ENCODE measurements at regions not wholly inside any gene's neighbourhood (a gene's known extent, or its start where the extent isn't known, plus 50 kb on each side); places are given as distances from the start of the nearest gene placed in this dataset.

DNA sequence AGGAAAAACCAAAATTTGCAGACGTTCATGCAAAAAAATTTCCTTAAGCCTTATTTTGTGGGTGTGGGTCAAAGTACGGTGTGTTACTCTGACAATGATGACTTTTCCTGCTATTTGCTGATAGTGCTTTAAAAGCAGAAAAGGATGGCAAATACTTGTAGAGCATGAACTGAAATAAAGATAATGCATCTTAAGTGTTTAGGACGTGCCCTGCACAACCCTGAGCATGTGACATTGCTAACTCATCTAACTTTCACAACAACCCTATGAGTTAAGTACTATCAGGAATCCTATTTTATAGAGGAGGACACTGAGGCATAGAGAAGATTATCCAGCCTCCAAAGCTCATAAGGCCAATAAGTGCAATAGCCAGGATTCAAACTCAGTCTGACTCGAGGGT lies 143.3 kb downstream of the RNF152 start:
- Histone ChIP-seq H3K36me3 (ENCODE audit: control insufficient read depth in 4 of 4, insufficient read depth in 3 of 4, low read depth in 1 of 4, low read length in 3 of 4) (no peaks in the 10 kb centered on the region), H3K4me1 (ENCODE audit: control insufficient read depth in 4 of 4, insufficient read depth in 4 of 4, low read length in 3 of 4) (peaks cover 0 to 9% (median 2%) of the 10 kb centered on the region in 4 donors), H3K27ac (ENCODE audit: low read depth in 1 of 2, low read length in 2 of 2) (no peak overlapping the region), H3K9ac (ENCODE audit: low read depth in 1 of 2, low read length in 2 of 2) (no peak overlapping the region), H3K9me3 (ENCODE audit: control insufficient read depth in 4 of 4, low read length in 3 of 4) (no peaks in the 10 kb centered on the region), H3K4me3 (ENCODE audit: low read depth in 1 of 3, low read length in 3 of 3) (no peak overlapping the region), H3K27me3 (ENCODE audit: control insufficient read depth in 4 of 4, insufficient read depth in 4 of 4, low read length in 3 of 4) (no peaks in the 10 kb centered on the region)
- 89% methylated on average over 4 of the region's 4 CpGs for WGBS
- TF ChIP-seq HNF4A (conservative IDR thresholded peaks at IDR 0.05) (no peak), GABPA (IDR thresholded peaks at IDR 0.05 in 1 of 2, conservative IDR thresholded peaks at IDR 0.05 in 1 of 2) (no peak), FOXA1 (IDR thresholded peaks at IDR 0.05) (no peak), RXRA (IDR thresholded peaks at IDR 0.05) (no peak), EGR1 (IDR thresholded peaks at IDR 0.05; ENCODE audit: low read depth in 2 of 2) (no peak), NR2F2 (IDR thresholded peaks at IDR 0.05) (no peak), FOXA2 (IDR thresholded peaks at IDR 0.05) (no peak), JUND (IDR thresholded peaks at IDR 0.05) (no peak), SP1 (IDR thresholded peaks at IDR 0.05) (no peak), HNF4G (IDR thresholded peaks at IDR 0.05) (no peak)
- TF ChIP-seq, protein P1, sequence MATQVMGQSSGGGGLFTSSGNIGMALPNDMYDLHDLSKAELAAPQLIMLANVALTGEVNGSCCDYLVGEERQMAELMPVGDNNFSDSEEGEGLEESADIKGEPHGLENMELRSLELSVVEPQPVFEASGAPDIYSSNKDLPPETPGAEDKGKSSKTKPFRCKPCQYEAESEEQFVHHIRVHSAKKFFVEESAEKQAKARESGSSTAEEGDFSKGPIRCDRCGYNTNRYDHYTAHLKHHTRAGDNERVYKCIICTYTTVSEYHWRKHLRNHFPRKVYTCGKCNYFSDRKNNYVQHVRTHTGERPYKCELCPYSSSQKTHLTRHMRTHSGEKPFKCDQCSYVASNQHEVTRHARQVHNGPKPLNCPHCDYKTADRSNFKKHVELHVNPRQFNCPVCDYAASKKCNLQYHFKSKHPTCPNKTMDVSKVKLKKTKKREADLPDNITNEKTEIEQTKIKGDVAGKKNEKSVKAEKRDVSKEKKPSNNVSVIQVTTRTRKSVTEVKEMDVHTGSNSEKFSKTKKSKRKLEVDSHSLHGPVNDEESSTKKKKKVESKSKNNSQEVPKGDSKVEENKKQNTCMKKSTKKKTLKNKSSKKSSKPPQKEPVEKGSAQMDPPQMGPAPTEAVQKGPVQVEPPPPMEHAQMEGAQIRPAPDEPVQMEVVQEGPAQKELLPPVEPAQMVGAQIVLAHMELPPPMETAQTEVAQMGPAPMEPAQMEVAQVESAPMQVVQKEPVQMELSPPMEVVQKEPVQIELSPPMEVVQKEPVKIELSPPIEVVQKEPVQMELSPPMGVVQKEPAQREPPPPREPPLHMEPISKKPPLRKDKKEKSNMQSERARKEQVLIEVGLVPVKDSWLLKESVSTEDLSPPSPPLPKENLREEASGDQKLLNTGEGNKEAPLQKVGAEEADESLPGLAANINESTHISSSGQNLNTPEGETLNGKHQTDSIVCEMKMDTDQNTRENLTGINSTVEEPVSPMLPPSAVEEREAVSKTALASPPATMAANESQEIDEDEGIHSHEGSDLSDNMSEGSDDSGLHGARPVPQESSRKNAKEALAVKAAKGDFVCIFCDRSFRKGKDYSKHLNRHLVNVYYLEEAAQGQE (IDR thresholded peaks at IDR 0.05) = no peak
- TF ChIP-seq, protein P2, sequence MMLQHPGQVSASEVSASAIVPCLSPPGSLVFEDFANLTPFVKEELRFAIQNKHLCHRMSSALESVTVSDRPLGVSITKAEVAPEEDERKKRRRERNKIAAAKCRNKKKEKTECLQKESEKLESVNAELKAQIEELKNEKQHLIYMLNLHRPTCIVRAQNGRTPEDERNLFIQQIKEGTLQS (IDR thresholded peaks at IDR 0.05) = no peak
- TF ChIP-seq, protein P3, sequence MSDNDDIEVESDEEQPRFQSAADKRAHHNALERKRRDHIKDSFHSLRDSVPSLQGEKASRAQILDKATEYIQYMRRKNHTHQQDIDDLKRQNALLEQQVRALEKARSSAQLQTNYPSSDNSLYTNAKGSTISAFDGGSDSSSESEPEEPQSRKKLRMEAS (IDR thresholded peaks at IDR 0.05) = no peak
- no peak for DNase-seq (ENCODE audit: low spot score)

DNA sequence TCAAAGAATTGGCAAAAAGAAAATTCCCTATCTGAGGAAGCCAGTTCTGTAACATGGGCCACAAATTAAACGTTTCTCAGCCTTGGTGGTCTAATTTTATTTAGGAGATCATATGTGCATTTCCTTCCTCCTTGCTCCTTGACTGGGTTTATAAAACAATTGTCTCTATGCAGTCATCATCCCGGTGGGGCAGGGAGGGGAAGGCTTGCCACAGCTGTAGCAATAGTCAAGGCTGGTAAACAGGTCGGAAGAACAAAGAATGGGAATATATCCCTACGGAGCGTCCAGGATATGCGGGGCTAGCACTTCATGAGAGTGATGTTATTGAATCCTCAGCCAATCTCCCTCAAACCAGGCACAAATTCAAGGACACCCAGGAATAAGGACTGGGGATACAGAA lies 143.8 kb downstream of the RNF152 start:
- Histone ChIP-seq H3K36me3 (ENCODE audit: control insufficient read depth in 4 of 4, insufficient read depth in 3 of 4, low read depth in 1 of 4, low read length in 3 of 4) (no peaks in the 10 kb centered on the region), H3K9ac (ENCODE audit: low read depth in 1 of 2, low read length in 2 of 2) (no peak overlapping the region), H3K9me3 (ENCODE audit: control insufficient read depth in 4 of 4, low read length in 3 of 4) (no peaks in the 10 kb centered on the region), H3K4me1 (ENCODE audit: control insufficient read depth in 4 of 4, insufficient read depth in 4 of 4, low read length in 3 of 4) (peaks cover 0 to 4% (median 2%) of the 10 kb centered on the region in 4 donors), H3K27ac (ENCODE audit: low read depth in 1 of 2, low read length in 2 of 2) (no peak overlapping the region), H3K27me3 (ENCODE audit: control insufficient read depth in 4 of 4, insufficient read depth in 4 of 4, low read length in 3 of 4) (no peaks in the 10 kb centered on the region), H3K4me3 (ENCODE audit: low read depth in 1 of 3, low read length in 3 of 3) (no peak overlapping the region)
- TF ChIP-seq EGR1 (IDR thresholded peaks at IDR 0.05; ENCODE audit: low read depth in 2 of 2) = no peak
- TF ChIP-seq, protein P2 (IDR thresholded peaks at IDR 0.05) = no peak
- TF ChIP-seq NR2F2 (IDR thresholded peaks at IDR 0.05) = no peak
- TF ChIP-seq, protein P4, sequence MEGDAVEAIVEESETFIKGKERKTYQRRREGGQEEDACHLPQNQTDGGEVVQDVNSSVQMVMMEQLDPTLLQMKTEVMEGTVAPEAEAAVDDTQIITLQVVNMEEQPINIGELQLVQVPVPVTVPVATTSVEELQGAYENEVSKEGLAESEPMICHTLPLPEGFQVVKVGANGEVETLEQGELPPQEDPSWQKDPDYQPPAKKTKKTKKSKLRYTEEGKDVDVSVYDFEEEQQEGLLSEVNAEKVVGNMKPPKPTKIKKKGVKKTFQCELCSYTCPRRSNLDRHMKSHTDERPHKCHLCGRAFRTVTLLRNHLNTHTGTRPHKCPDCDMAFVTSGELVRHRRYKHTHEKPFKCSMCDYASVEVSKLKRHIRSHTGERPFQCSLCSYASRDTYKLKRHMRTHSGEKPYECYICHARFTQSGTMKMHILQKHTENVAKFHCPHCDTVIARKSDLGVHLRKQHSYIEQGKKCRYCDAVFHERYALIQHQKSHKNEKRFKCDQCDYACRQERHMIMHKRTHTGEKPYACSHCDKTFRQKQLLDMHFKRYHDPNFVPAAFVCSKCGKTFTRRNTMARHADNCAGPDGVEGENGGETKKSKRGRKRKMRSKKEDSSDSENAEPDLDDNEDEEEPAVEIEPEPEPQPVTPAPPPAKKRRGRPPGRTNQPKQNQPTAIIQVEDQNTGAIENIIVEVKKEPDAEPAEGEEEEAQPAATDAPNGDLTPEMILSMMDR (IDR thresholded peaks at IDR 0.05; ENCODE audit: low read depth, low read length, missing input control) = no peak
- TF ChIP-seq, protein P3 (IDR thresholded peaks at IDR 0.05) = no peak
- TF ChIP-seq HNF4G (IDR thresholded peaks at IDR 0.05) = no peak
- TF ChIP-seq HNF4A (conservative IDR thresholded peaks at IDR 0.05) = no peak
- no peak for TF ChIP-seq FOXA1 (IDR thresholded peaks at IDR 0.05)
- TF ChIP-seq GABPA (IDR thresholded peaks at IDR 0.05 in 1 of 2, conservative IDR thresholded peaks at IDR 0.05 in 1 of 2) = no peak
- TF ChIP-seq RAD21 (IDR thresholded peaks at IDR 0.05) = no peak
- no peak for TF ChIP-seq TAF1 (conservative IDR thresholded peaks at IDR 0.05)
- TF ChIP-seq JUND (IDR thresholded peaks at IDR 0.05) = no peak
- no peak for TF ChIP-seq FOXA2 (IDR thresholded peaks at IDR 0.05)
- TF ChIP-seq, protein P1 (IDR thresholded peaks at IDR 0.05) = no peak
- TF ChIP-seq RXRA (IDR thresholded peaks at IDR 0.05) = no peak
- TF ChIP-seq, protein P5, sequence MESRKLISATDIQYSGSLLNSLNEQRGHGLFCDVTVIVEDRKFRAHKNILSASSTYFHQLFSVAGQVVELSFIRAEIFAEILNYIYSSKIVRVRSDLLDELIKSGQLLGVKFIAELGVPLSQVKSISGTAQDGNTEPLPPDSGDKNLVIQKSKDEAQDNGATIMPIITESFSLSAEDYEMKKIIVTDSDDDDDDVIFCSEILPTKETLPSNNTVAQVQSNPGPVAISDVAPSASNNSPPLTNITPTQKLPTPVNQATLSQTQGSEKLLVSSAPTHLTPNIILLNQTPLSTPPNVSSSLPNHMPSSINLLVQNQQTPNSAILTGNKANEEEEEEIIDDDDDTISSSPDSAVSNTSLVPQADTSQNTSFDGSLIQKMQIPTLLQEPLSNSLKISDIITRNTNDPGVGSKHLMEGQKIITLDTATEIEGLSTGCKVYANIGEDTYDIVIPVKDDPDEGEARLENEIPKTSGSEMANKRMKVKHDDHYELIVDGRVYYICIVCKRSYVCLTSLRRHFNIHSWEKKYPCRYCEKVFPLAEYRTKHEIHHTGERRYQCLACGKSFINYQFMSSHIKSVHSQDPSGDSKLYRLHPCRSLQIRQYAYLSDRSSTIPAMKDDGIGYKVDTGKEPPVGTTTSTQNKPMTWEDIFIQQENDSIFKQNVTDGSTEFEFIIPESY (IDR thresholded peaks at IDR 0.05) = no peak
- TF ChIP-seq SP1 (IDR thresholded peaks at IDR 0.05) = no peak
- no peak for TF ChIP-seq YY1 (IDR thresholded peaks at IDR 0.05)
- DNase-seq (ENCODE audit: low spot score) = no peak
- WGBS = 72% methylated on average over 6 of the region's 6 CpGs

Data from liver (tissue), 8 donors.